Cardiac septum (tissue), 1 donor: ENCODE measurements at regions not wholly inside any gene's neighbourhood (a gene's known extent, or its start where the extent isn't known, plus 50 kb on each side); places are given as distances from the start of the nearest gene placed in this dataset.
A peak's percentile ranks its signal among the peaks of the same experiment; 100 is the strongest.
"Not testable (repeated sequence)": the region's sequence is repeated elsewhere in the genome, so short reads cannot be mapped to it uniquely, and the experiment has no call there.

Experiments
- DNase-seq: peaks from one replicate; pipeline ENCODE4 v3.0.0-alpha.2; 2020; ENCODE audit warnings: low spot score
- intact Hi-C: fragments of 100-400 bp; cut with DNase I; formaldehyde crosslinking; loops from one replicate; pipeline ENCODE4 v1.14.0; 2022
- donor health status: DM: no; HTN: no; CAD: no.

- no peak for DNase-seq
- intact Hi-C loops, result no loop called here
Observed at GRCh38 chr17:36690190-36690589, 88.8 kb downstream of the MRM1 start.

DNA sequence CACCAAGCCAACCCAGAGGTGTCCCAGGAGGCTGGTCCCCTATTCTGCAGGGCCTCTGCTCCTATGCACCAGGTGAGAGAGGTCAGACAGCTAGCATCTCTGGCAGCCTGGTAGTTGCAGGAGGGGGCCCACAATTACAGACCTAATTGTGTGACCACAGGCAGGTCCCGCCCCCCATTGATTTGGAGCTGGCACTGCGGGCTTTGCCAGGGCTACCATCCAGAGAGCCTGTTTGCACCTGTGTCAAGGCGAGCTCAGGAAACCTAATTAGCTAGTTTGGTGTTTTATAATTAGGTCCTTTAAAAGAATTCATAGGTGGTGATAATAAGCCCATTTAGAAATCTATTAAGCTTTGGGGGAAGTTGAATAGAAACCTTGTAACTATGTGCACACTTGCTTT lies 90.2 kb downstream of the MRM1 start:
- DNase-seq, result no peak
- intact Hi-C loops, result no loop called here

- intact Hi-C loops, result no loop called here
Observed at GRCh38 chr17:36695082-36695481, 93.7 kb downstream of the MRM1 start.

GRCh38 chr17:36695710-36696109 lies 94.3 kb downstream of the MRM1 start:
- DNase-seq, intact Hi-C loops: not testable (repeated sequence)

More at GRCh38 chr17:36695082-36695481, 93.7 kb downstream of the MRM1 start:
- DNase-seq, result no peak

DNA sequence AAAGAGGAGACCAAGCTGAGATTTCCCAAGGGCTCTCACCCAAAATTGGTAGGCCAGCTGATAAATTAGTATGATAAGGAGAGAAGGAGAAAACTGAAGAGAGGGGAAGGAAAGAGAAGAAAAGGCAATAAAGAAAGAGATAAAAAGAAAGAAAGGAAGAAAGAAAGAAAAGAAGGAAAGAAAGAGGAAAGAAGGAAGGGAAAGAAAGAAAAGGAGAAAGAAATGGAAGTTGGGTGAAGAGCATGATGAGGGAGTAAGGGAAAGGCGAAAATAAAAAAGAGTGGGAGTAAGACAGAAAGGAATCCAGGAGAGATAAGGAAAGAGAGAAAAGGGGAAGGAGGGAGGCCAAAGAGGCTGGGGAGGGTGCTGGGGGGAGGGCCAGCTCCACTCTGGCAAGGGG lies 95.4 kb downstream of the MRM1 start:
- intact Hi-C loops, result no loop called here
- no peak for DNase-seq

- DNase-seq, result no peak
- intact Hi-C loops, result no loop called here
Observed at GRCh38 chr17:36697903-36698530, 96.6 kb downstream of the MRM1 start.

GRCh38 chr17:36701429-36702099 lies 100.2 kb downstream of the MRM1 start:
- no peak for DNase-seq
- intact Hi-C loops, result no loop called here

DNA sequence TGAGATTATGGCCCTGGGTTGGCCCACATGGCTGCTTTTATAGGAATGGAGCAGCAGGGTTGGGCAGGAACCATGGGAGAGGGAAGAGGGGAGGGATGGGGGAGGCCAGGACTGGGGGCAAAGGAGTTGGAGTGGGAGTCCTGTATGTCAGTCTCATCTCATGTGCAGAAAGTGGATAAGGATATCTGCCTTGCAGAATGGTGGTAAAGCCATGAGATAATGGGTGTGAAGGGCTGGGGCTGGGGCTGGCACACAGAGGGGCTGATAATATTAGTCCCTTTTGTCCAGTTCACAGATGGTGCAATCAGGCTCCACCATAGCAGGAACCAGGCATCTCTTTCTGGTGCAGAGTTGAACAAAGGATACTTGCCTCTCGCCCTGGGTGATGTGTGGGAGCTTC lies 101.3 kb downstream of the MRM1 start:
- intact Hi-C loops, result no loop called here
- no peak for DNase-seq

GRCh38 chr17:36703860-36704266 lies 102.5 kb downstream of the MRM1 start:
- intact Hi-C loops, result no loop called here
- DNase-seq, result no peak

DNA sequence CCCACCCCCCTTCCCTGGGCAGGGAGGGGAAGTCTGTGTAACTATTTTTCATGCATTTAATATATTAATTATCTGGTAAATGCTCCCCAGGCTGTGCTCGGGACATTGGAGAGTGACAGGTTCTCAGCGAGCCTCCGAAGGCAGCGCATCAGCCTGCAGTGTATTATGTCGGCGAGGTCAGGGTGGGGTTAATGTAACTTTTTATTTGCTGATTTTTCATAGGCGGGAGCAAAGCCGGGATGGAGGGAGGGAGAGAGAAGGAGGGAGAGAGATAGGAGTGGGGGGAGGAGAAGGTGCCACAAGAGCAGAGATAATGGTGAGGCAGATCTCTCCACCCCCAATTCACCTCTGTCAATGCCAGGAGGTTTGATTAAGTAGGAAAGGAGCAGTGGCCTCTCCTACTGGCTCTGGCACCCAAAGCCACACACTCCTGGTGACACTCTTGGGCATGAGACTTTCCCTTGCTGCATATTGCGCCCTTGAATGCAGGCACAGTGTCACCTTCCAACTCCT lies 104.0 kb downstream of the MRM1 start:
- no peak for DNase-seq
- intact Hi-C loops, result no loop called here

DNA sequence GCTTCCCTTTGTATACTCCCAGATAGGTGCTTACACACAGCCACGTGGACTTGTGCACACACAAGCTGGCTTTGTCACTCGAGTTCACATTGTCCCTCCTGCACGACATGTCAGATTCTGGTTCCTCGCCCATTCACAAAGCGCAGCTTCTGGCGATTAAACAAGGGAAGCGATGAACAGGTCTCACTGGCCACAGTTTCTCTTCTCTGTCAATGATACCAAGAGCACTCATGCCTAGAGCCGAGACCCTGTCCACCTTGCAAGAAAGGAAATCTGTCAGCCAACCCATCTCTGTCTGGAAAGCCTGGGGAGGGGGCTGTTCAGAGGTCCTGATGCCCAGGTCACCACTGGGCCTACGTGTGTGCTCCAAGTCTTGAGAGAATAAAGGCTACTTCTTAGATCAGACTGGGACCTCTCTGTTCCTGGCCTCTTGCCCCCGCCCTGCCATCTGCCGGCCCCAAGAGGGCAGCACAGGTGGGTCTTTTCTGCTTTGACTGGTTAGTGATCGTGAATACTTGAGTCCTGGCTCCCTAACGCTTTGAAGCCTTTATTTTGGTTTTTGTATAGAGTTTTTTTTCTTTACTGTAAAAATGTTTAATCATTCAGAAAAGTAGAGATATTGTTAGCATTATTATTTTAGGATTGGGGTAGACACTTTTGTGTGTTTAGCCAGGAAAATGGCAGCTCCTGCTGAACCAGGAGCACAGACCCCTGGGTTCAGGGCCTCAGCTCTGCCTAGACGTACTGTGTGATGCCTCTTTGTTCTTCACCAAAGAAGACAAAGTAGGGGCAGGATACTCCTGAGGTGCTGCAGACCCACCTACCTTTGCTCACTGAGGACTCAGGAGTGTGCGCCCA lies 104.7 kb downstream of the MRM1 start:
- DNase-seq, result peak; percentile 33
- intact Hi-C loops, result no loop called here

- intact Hi-C loops, result no loop called here
- DNase-seq, result no peak
Observed at GRCh38 chr17:36707904-36708303, 106.5 kb downstream of the MRM1 start.

DNA sequence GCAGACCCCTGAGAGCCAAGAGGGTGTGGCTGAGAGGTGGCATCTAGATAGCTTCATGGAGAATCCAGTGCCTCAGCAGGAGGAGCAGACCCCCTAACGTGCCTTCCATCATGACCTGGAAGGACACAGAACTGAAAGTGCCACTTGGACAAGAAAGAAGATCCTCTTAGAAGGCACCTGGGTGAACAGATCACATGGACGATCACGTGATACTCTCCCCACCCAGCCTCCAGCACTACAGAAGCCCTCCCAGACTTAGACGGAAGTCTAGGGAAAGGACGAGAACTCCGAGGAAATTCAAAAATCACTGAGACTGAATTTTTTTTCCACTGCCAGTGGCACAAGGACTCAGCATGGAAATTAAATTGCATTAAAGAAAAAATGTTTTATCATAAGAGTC lies 113.4 kb downstream of the MRM1 start:
- DNase-seq, result no peak
- intact Hi-C loops, result no loop called here

DNA sequence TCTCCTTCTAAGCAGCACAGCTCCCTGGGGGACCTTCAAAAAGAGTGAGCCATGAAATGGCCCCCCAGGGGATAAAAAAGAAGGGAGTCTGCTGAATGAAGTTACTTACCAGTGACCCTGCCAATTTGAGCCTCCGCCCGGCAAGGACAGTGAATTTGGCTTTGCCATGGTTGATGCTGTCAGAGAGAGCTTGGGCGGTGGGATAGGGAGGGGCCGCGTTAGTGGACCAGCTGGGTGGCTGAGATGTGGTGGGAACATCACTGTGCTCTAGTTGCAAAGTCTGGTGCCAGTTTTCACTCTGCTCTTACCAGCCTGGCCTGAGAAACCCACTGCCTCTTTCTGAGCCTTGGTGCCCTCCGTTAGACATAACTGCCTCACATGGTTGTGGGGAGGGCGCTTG lies 114.6 kb downstream of the MRM1 start:
- intact Hi-C loops, result no loop called here
- DNase-seq, result no peak

- no peak for DNase-seq
- intact Hi-C loops, result no loop called here
Observed at GRCh38 chr17:36717088-36717487, 115.7 kb downstream of the MRM1 start.

- intact Hi-C loops, result no loop called here
- no peak for DNase-seq
Observed at GRCh38 chr17:36720131-36720530, 118.7 kb downstream of the MRM1 start.

DNA sequence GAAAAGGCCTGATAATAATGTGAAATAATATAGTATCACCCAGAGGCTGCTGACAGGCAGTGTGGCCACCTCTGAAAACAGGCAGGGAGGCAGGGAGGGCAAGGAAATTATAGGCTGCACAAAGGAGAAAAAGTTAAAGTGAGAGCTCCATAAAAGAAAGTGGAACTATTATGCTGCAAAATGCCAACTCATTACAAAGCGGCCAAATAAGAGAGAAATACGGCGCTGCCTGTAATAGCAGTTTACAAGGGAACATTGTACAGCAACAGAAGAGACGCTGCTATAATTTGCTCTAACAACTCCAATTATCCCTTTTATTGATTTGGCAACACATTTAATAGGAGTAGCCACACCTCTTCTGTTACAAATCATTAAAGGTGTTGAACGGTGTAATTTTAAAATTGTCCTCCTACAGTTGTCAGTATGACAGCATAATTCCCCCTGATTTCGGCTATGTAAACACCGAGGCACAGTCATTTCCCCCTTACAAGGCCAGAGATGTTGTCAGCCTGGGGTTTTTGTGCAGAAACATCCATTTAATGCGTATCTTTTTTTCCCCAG lies 120.3 kb downstream of the MRM1 start:
- intact Hi-C loops, result no loop called here
- no peak for DNase-seq

GRCh38 chr17:36722121-36722902 lies 120.9 kb downstream of the MRM1 start:
- DNase-seq, result peak; percentile 78

GRCh38 chr17:36722903-36723263 lies 121.5 kb downstream of the MRM1 start:
- DNase-seq, result no peak
- intact Hi-C loops, result no loop called here

More at GRCh38 chr17:36722121-36722902, 120.9 kb downstream of the MRM1 start:
- intact Hi-C loops, result no loop called here
